Smooth muscle cell (in vitro differentiated cells): ENCODE measurements at regions not wholly inside any gene's neighbourhood (a gene's known extent, or its start where the extent isn't known, plus 50 kb on each side); places are given as distances from the start of the nearest gene placed in this dataset.

Experiments used
- DNase-seq: peaks from one replicate; lab custom pipeline; 2025; ENCODE audit not compliant: unreplicated experiment; lab: John Stamatoyannopoulos, UW
- H2AFZ ChIP-seq: fragments of 200-600 bp; sonication (generic); 2 replicates; pipeline ENCODE4 v1.6.0; 2016; ENCODE audit warnings: antibody characterized with exemption, low read depth, mild to moderate bottlenecking
- H3F3A ChIP-seq: fragments of 200-600 bp; sonication (generic); 2 replicates; pipeline ENCODE4 v1.6.0; 2017; ENCODE audit warnings: antibody characterized with exemption, low read depth
- H3K27ac ChIP-seq: fragments of 200-600 bp; sonication (generic); 2 replicates; pipeline ENCODE4 v1.5.1; 2016; ENCODE audit warnings: low read depth, mild to moderate bottlenecking
- H3K27me3 ChIP-seq: fragments of 200-600 bp; sonication (generic); 2 replicates; pipeline ENCODE4 v1.6.1; 2016; ENCODE audit warnings: low read depth, mild to moderate bottlenecking
- H3K36me3 ChIP-seq: fragments of 200-600 bp; sonication (generic); 2 replicates; pipeline ENCODE4 v1.5.1; 2016; ENCODE audit warnings: low read depth
- H3K4me1 ChIP-seq: fragments of 200-600 bp; sonication (generic); 2 replicates; pipeline ENCODE4 v1.5.1; 2016; ENCODE audit warnings: low read depth
- H3K4me2 ChIP-seq: fragments of 200-600 bp; sonication (generic); 2 replicates; pipeline ENCODE4 v1.6.0; 2016; ENCODE audit warnings: mild to moderate bottlenecking
- H3K4me3 ChIP-seq: fragments of 200-600 bp; sonication (generic); 2 replicates; pipeline ENCODE4 v1.5.1; 2016; ENCODE audit warnings: mild to moderate bottlenecking
- H3K79me2 ChIP-seq: fragments of 200-600 bp; sonication (generic); 2 replicates; pipeline ENCODE4 v1.6.0; 2016; ENCODE audit warnings: low read depth, mild to moderate bottlenecking
- H3K9ac ChIP-seq: fragments of 200-600 bp; sonication (generic); 2 replicates; pipeline ENCODE4 v1.6.0; 2016; ENCODE audit warnings: low read depth
- H3K9me3 ChIP-seq: fragments of 200-600 bp; sonication (generic); replicated peaks from 2 replicates; pipeline ENCODE4 v1.5.1; 2016; ENCODE audit warnings: low read depth
- H4K20me1 ChIP-seq: fragments of 200-600 bp; sonication (generic); 2 replicates; pipeline ENCODE4 v1.6.0; 2016; ENCODE audit warnings: low read depth
- CTCF ChIP-seq: fragments of 200-600 bp; sonication (generic); IDR thresholded peaks from 2 replicates; pipeline ENCODE4 v1.5.1; 2017; ENCODE audit warnings: borderline replicate concordance, mild to moderate bottlenecking, antibody characterized with exemption; ENCODE audit not compliant: insufficient read depth, poor library complexity, severe bottlenecking
- WGBS: methylation state at CpG from one replicate; pipeline ENCODE4 v1.1.7; 2016; ENCODE audit warnings: low lambda C conversion rate; 5-methylcytosine and 5-hydroxymethylcytosine counted together

DNA sequence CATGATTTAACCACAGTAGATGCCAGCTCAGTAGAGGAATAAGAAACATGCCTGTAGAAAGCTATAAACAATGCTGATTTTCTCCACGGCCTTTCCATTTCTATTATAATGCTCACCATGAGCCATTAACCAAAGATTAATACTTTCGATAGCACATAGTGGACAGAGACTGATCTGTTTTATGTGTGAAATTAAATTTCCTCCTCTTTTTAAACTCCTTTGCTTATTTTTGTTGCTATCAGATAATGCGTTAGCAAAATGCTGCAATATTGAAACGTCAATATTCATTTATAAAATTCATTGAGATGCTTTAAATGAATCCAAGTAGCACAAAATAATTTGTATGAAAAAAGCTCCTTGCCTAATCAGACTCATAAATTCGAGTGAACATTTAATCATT lies 1807.9 kb downstream of the MRPL39 start:
- TF ChIP-seq CTCF = no peak
- Histone ChIP-seq H2AFZ (no peak overlapping the region), H3K79me2 (no peaks in the 10 kb centered on the region), H3K27ac (no peak overlapping the region), H3K4me1 (no peaks in the 10 kb centered on the region), H3K4me2 (no peak overlapping the region), H3K4me3 (no peak overlapping the region), H3K9ac (no peak overlapping the region), H3K36me3 (no peaks in the 10 kb centered on the region), H3K9me3 (peaks cover 12% of the 10 kb centered on the region), H4K20me1 (no peaks in the 10 kb centered on the region), H3F3A (no peaks in the 10 kb centered on the region), H3K27me3 (no peaks in the 10 kb centered on the region)
- DNase-seq = no peak
- 74% methylated on average over 5 of the region's 5 CpGs for WGBS

GRCh38 chr21:23792300-23792699 lies 1815.0 kb downstream of the MRPL39 start:
- no peak overlapping the region for H2AFZ ChIP-seq
- no peaks in the 10 kb centered on the region for H3K36me3 ChIP-seq
- no peaks in the 10 kb centered on the region for H3K4me1 ChIP-seq
- no peak overlapping the region for H3K4me2 ChIP-seq
- H3K27me3 ChIP-seq = no peaks in the 10 kb centered on the region
- H4K20me1 ChIP-seq = no peaks in the 10 kb centered on the region
- H3K79me2 ChIP-seq = no peaks in the 10 kb centered on the region
- no peak overlapping the region for H3K9ac ChIP-seq
- no peak for DNase-seq
- TF ChIP-seq CTCF = no peak
- no peaks in the 10 kb centered on the region for H3K9me3 ChIP-seq
- 28% methylated on average over 1 of the region's 1 CpG for WGBS
- H3F3A ChIP-seq = no peaks in the 10 kb centered on the region
- no peak overlapping the region for H3K27ac ChIP-seq
- H3K4me3 ChIP-seq = no peak overlapping the region

DNA sequence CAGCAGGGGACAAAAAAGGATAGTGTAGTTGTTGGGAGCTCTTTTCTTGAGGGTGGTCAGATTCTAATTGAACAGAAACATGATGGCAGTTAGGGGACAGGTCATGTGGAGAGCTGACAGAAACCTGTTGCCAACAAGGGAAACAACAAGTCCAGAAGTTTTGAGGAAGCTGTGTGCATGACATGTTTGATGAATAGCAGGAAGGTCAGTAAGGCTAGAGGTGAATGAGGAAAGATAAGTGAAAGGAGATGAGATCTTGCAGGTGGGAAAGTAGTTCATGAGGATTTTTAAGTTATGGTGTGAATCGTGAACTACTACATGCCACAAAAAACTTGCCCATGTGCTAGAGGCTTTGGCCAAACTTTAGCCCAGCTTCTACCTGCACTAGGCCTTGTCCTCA lies 1817.4 kb downstream of the MRPL39 start:
- Histone ChIP-seq H3K79me2 (no peaks in the 10 kb centered on the region), H3K27ac (no peak overlapping the region), H3K4me2 (no peak overlapping the region), H3K36me3 (no peaks in the 10 kb centered on the region), H2AFZ (no peak overlapping the region), H3K27me3 (no peaks in the 10 kb centered on the region), H3F3A (no peaks in the 10 kb centered on the region), H3K9me3 (no peaks in the 10 kb centered on the region), H4K20me1 (no peaks in the 10 kb centered on the region), H3K9ac (no peak overlapping the region), H3K4me1 (no peaks in the 10 kb centered on the region), H3K4me3 (no peak overlapping the region)
- no peak for DNase-seq
- 70% methylated on average over 1 of the region's 1 CpG for WGBS
- TF ChIP-seq CTCF = no peak

- H3K4me2 ChIP-seq = no peak overlapping the region
- H3K79me2 ChIP-seq = no peaks in the 10 kb centered on the region
- no peaks in the 10 kb centered on the region for H4K20me1 ChIP-seq
- no peaks in the 10 kb centered on the region for H3K9me3 ChIP-seq
- no peak overlapping the region for H3K4me3 ChIP-seq
- H2AFZ ChIP-seq = no peak overlapping the region
- no peaks in the 10 kb centered on the region for H3K27me3 ChIP-seq
- H3K36me3 ChIP-seq = no peaks in the 10 kb centered on the region
- H3K27ac ChIP-seq = no peak overlapping the region
- no peaks in the 10 kb centered on the region for H3F3A ChIP-seq
- 76% methylated on average over 2 of the region's 2 CpGs for WGBS
- no peak for DNase-seq
- no peaks in the 10 kb centered on the region for H3K4me1 ChIP-seq
- no peak for TF ChIP-seq CTCF
- no peak overlapping the region for H3K9ac ChIP-seq
These were observed 1827.0 kb downstream of the MRPL39 start for GRCh38 chr21:23780326-23780725.
